Effector memory CD4-positive, alpha-beta T cell (primary cell): ENCODE measurements at regions not wholly inside any gene's neighbourhood (a gene's known extent, or its start where the extent isn't known, plus 50 kb on each side); places are given as distances from the start of the nearest gene placed in this dataset.

ENCODE experiments used
- DNase-seq, 3 donors: peaks; one replicate each; pipeline ENCODE4 v3.0.0-alpha.2; 2020
- H3K27ac ChIP-seq: 2 replicates; pipeline ENCODE4 v1.7.0; 2013; ENCODE audit warnings: mild to moderate bottlenecking, low read length, moderate library complexity; ENCODE audit not compliant: insufficient read depth, poor library complexity, severe bottlenecking
- H3K27me3 ChIP-seq: replicated peaks from 2 replicates; pipeline ENCODE4 v1.7.0; 2013; ENCODE audit warnings: mild to moderate bottlenecking, low read length; ENCODE audit not compliant: insufficient read depth, control insufficient read depth, poor library complexity, severe bottlenecking
- H3K36me3 ChIP-seq: 2 replicates; pipeline ENCODE4 v1.7.0; 2013; ENCODE audit warnings: mild to moderate bottlenecking, low read length, moderate library complexity; ENCODE audit not compliant: control insufficient read depth, insufficient read depth
- H3K4me1 ChIP-seq: 2 replicates; pipeline ENCODE4 v1.7.0; 2013; ENCODE audit warnings: low read length, mild to moderate bottlenecking; ENCODE audit not compliant: control insufficient read depth, insufficient read depth, poor library complexity, severe bottlenecking
- H3K4me3 ChIP-seq: 2 replicates; pipeline ENCODE4 v1.7.0; 2013; ENCODE audit warnings: low read length, low read depth, mild to moderate bottlenecking; ENCODE audit not compliant: insufficient read depth, poor library complexity, severe bottlenecking
- H3K9me3 ChIP-seq: 2 replicates; pipeline ENCODE4 v1.7.0; 2013; ENCODE audit warnings: mild to moderate bottlenecking, low read length, moderate library complexity; ENCODE audit not compliant: control insufficient read depth

- no peak overlapping the region for H3K4me3 ChIP-seq
Measured at GRCh38 chr12:45566257-45566656, 163.2 kb upstream of the ARID2 start.

GRCh38 chr12:45568808-45569207, 160.7 kb upstream of the ARID2 start:
- Histone ChIP-seq H3K27ac (no peak overlapping the region), H3K27me3 (no peaks in the 10 kb centered on the region), H3K9me3 (no peaks in the 10 kb centered on the region), H3K36me3 (no peaks in the 10 kb centered on the region), H3K4me3 (no peak overlapping the region), H3K4me1 (no peaks in the 10 kb centered on the region)
- no peak for DNase-seq

More at GRCh38 chr12:45566257-45566656, 163.2 kb upstream of the ARID2 start:
- DNase-seq = no peak
- Histone ChIP-seq H3K4me1 (no peaks in the 10 kb centered on the region), H3K27ac (no peak overlapping the region), H3K9me3 (no peaks in the 10 kb centered on the region), H3K27me3 (no peaks in the 10 kb centered on the region), H3K36me3 (no peaks in the 10 kb centered on the region)

- Histone ChIP-seq H3K4me3 (no peak overlapping the region), H3K36me3 (no peaks in the 10 kb centered on the region), H3K4me1 (no peaks in the 10 kb centered on the region), H3K27me3 (no peaks in the 10 kb centered on the region), H3K27ac (no peak overlapping the region), H3K9me3 (no peaks in the 10 kb centered on the region)
- no peak for DNase-seq
Measured at GRCh38 chr12:45570501-45570900, 159.0 kb upstream of the ARID2 start.

- H3K9me3 ChIP-seq = no peaks in the 10 kb centered on the region
- H3K4me1 ChIP-seq = no peaks in the 10 kb centered on the region
- no peak overlapping the region for H3K27ac ChIP-seq
- no peak for DNase-seq
- H3K36me3 ChIP-seq = no peaks in the 10 kb centered on the region
- no peak overlapping the region for H3K4me3 ChIP-seq
- no peaks in the 10 kb centered on the region for H3K27me3 ChIP-seq
Measured at GRCh38 chr12:45572114-45572513, 157.4 kb upstream of the ARID2 start.

GRCh38 chr12:45575417-45575816, 154.1 kb upstream of the ARID2 start:
- no peak overlapping the region for H3K4me3 ChIP-seq
- H3K27ac ChIP-seq = no peak overlapping the region
- H3K36me3 ChIP-seq = no peaks in the 10 kb centered on the region
- DNase-seq = no peak
- no peaks in the 10 kb centered on the region for H3K27me3 ChIP-seq
- H3K9me3 ChIP-seq = no peaks in the 10 kb centered on the region
- H3K4me1 ChIP-seq = no peaks in the 10 kb centered on the region

GRCh38 chr12:45575823-45576475, 153.6 kb upstream of the ARID2 start:
- Histone ChIP-seq H3K4me3 (no peak overlapping the region), H3K27me3 (no peaks in the 10 kb centered on the region), H3K27ac (no peak overlapping the region), H3K4me1 (no peaks in the 10 kb centered on the region), H3K36me3 (no peaks in the 10 kb centered on the region), H3K9me3 (no peaks in the 10 kb centered on the region)
- DNase-seq = no peak

- H3K36me3 ChIP-seq = no peaks in the 10 kb centered on the region
Measured at GRCh38 chr12:45577844-45578399, 151.6 kb upstream of the ARID2 start.

GRCh38 chr12:45580356-45580969, 149.0 kb upstream of the ARID2 start:
- Histone ChIP-seq H3K9me3 (no peaks in the 10 kb centered on the region), H3K27ac (no peak overlapping the region), H3K4me3 (no peak overlapping the region), H3K27me3 (no peaks in the 10 kb centered on the region), H3K4me1 (no peaks in the 10 kb centered on the region), H3K36me3 (no peaks in the 10 kb centered on the region)
- no peak for DNase-seq

More at GRCh38 chr12:45577844-45578399, 151.6 kb upstream of the ARID2 start:
- no peaks in the 10 kb centered on the region for H3K9me3 ChIP-seq
- no peaks in the 10 kb centered on the region for H3K4me1 ChIP-seq
- no peak for DNase-seq
- H3K4me3 ChIP-seq = no peak overlapping the region
- no peak overlapping the region for H3K27ac ChIP-seq
- H3K27me3 ChIP-seq = no peaks in the 10 kb centered on the region

- Histone ChIP-seq H3K9me3 (no peaks in the 10 kb centered on the region), H3K36me3 (no peaks in the 10 kb centered on the region)
Measured at GRCh38 chr12:45581112-45581511, 148.4 kb upstream of the ARID2 start.

GRCh38 chr12:45582536-45582935, 147.0 kb upstream of the ARID2 start:
- Histone ChIP-seq H3K4me3 (no peak overlapping the region), H3K4me1 (no peaks in the 10 kb centered on the region), H3K9me3 (no peaks in the 10 kb centered on the region), H3K36me3 (no peaks in the 10 kb centered on the region), H3K27me3 (no peaks in the 10 kb centered on the region), H3K27ac (no peak overlapping the region)
- no peak for DNase-seq

More at GRCh38 chr12:45581112-45581511, 148.4 kb upstream of the ARID2 start:
- no peaks in the 10 kb centered on the region for H3K27me3 ChIP-seq
- no peak overlapping the region for H3K27ac ChIP-seq
- no peak overlapping the region for H3K4me3 ChIP-seq
- no peak for DNase-seq
- H3K4me1 ChIP-seq = no peaks in the 10 kb centered on the region
